KMS-11 (cell line): ENCODE measurements at regions not wholly inside any gene's neighbourhood (a gene's known extent, or its start where the extent isn't known, plus 50 kb on each side); places are given as distances from the start of the nearest gene placed in this dataset.

ENCODE experiments used
- H2AFZ ChIP-seq: fragments of 200-600 bp; sonication (generic); 2 replicates; pipeline ENCODE4 v1.6.1; 2016; ENCODE audit warnings: antibody characterized with exemption, mixed run types, low read depth
- H3K27ac ChIP-seq: fragments of 200-600 bp; sonication (generic); 2 replicates; pipeline ENCODE4 v1.6.1; 2016; ENCODE audit warnings: mild to moderate bottlenecking, mixed run types
- H3K27me3 ChIP-seq: fragments of 200-600 bp; sonication (generic); 2 replicates; pipeline ENCODE4 v1.6.1; 2017; ENCODE audit warnings: mild to moderate bottlenecking, low read depth, mixed run types, moderate library complexity; ENCODE audit not compliant: insufficient read depth
- H3K36me3 ChIP-seq: fragments of 200-600 bp; sonication (generic); 2 replicates; pipeline ENCODE4 v1.6.1; 2017; ENCODE audit warnings: mild to moderate bottlenecking, mixed run types; ENCODE audit not compliant: insufficient read depth
- H3K4me1 ChIP-seq: fragments of 200-600 bp; sonication (generic); 2 replicates; pipeline ENCODE4 v1.6.1; 2016; ENCODE audit warnings: mild to moderate bottlenecking, low read depth, mixed run types; ENCODE audit not compliant: poor library complexity, severe bottlenecking
- H3K4me2 ChIP-seq: fragments of 200-600 bp; sonication (generic); 2 replicates; pipeline ENCODE4 v1.7.0; 2016; ENCODE audit warnings: mild to moderate bottlenecking, mixed run types
- H3K4me3 ChIP-seq: fragments of 200-600 bp; sonication (generic); IDR thresholded peaks from 2 replicates; pipeline ENCODE4 v1.6.1; 2017; ENCODE audit warnings: low read depth, low read length, mixed read lengths; ENCODE audit not compliant: insufficient read depth
- H3K79me2 ChIP-seq: fragments of 200-600 bp; sonication (generic); 2 replicates; pipeline ENCODE4 v1.6.1; 2016; ENCODE audit warnings: low read depth, mixed run types; ENCODE audit not compliant: insufficient read depth
- H3K9ac ChIP-seq: fragments of 200-600 bp; sonication (generic); 2 replicates; pipeline ENCODE4 v1.6.1; 2016; ENCODE audit warnings: mild to moderate bottlenecking, mixed run types
- H4K20me1 ChIP-seq: fragments of 200-600 bp; sonication (generic); 2 replicates; pipeline ENCODE4 v1.6.1; 2016; ENCODE audit warnings: mild to moderate bottlenecking, mixed run types; ENCODE audit not compliant: insufficient read depth
- TF ChIP-seq, protein P1 (sequence below): fragments of 200-600 bp; sonication (generic); conservative IDR thresholded peaks from 2 replicates; pipeline ENCODE4 v1.6.1; 2017; ENCODE audit warnings: low read depth, mild to moderate bottlenecking, antibody characterized with exemption, low read length, moderate library complexity, mixed read lengths

DNA sequence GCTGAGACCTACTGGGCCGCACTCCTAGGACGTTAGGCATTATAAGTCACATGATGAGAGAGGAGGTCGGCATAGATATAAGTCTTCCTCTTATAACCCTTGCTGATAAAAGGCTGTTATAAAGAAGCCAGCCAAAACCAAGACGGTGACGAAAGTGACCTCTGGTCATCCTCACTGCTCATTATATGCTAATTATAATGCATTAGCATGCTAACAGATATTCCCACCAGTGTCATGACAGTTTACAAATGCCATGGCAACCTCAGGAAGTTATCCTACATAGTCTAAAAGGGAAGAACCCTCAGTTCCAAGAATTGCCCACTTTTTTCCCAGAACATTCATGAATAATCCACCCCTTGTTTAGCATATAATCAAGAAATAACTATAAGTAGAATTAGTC is 222.4 kb downstream of the TLE1 start:
- H3K36me3 ChIP-seq = no peaks in the 10 kb centered on the region
- no peaks in the 10 kb centered on the region for H4K20me1 ChIP-seq
- H3K4me2 ChIP-seq = no peak overlapping the region
- H3K4me3 ChIP-seq = no peak overlapping the region
- TF ChIP-seq, protein P1, sequence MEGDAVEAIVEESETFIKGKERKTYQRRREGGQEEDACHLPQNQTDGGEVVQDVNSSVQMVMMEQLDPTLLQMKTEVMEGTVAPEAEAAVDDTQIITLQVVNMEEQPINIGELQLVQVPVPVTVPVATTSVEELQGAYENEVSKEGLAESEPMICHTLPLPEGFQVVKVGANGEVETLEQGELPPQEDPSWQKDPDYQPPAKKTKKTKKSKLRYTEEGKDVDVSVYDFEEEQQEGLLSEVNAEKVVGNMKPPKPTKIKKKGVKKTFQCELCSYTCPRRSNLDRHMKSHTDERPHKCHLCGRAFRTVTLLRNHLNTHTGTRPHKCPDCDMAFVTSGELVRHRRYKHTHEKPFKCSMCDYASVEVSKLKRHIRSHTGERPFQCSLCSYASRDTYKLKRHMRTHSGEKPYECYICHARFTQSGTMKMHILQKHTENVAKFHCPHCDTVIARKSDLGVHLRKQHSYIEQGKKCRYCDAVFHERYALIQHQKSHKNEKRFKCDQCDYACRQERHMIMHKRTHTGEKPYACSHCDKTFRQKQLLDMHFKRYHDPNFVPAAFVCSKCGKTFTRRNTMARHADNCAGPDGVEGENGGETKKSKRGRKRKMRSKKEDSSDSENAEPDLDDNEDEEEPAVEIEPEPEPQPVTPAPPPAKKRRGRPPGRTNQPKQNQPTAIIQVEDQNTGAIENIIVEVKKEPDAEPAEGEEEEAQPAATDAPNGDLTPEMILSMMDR = no peak
- no peak overlapping the region for H3K9ac ChIP-seq
- H3K4me1 ChIP-seq = no peaks in the 10 kb centered on the region
- no peak overlapping the region for H3K27ac ChIP-seq
- H3K79me2 ChIP-seq = no peaks in the 10 kb centered on the region
- H3K27me3 ChIP-seq = no peaks in the 10 kb centered on the region
- H2AFZ ChIP-seq = no peak overlapping the region

GRCh38 chr9:81465468-81466011 is 223.8 kb downstream of the TLE1 start:
- Histone ChIP-seq H2AFZ (no peak overlapping the region), H4K20me1 (no peaks in the 10 kb centered on the region), H3K4me2 (no peak overlapping the region), H3K79me2 (no peaks in the 10 kb centered on the region), H3K27ac (no peak overlapping the region), H3K27me3 (no peaks in the 10 kb centered on the region), H3K4me3 (no peak overlapping the region), H3K4me1 (no peaks in the 10 kb centered on the region), H3K36me3 (no peaks in the 10 kb centered on the region), H3K9ac (no peak overlapping the region)
- TF ChIP-seq, protein P1 = no peak

DNA sequence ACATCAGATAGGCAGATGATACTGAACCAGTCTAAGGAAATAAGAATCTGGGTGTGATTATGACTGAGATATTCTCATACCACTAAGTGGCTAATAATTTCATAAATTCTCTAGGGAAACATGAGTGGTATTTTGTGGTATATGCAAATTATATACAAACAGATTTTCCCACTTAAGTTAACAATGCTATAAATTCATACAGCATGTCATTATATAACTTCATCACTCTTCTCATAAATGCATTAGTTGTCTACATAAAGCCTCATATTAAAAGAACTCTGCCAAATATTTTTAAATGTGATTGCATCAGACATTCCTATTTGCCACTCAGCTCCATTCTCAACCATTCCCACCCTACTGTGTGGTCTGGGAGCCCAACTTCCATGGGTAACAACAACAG is 226.5 kb downstream of the TLE1 start:
- Histone ChIP-seq H3K4me3 (no peak overlapping the region), H3K4me1 (no peaks in the 10 kb centered on the region), H4K20me1 (no peaks in the 10 kb centered on the region), H3K9ac (no peak overlapping the region), H3K4me2 (no peak overlapping the region), H3K27me3 (no peaks in the 10 kb centered on the region), H3K27ac (no peak overlapping the region), H3K79me2 (no peaks in the 10 kb centered on the region), H2AFZ (no peak overlapping the region), H3K36me3 (no peaks in the 10 kb centered on the region)
- TF ChIP-seq, protein P1 = no peak

DNA sequence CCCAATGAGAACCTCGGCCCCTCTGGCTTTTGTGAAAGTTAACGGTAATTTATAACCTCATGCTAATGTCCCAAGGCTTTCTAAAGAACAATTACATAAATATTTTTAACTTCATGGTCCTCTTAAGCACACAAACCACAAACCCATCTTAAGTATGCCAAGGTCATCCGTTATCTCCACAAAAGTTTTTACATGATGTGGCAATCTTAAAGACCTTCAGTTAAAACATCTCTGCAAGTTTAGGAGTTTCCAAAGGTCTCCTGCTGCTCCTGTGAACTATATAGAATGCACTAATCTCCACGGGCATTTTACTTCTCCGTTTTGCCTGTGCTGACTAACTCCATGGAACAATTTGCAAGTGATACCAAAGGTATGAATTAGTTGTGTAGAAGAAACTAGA is 228.2 kb downstream of the TLE1 start:
- Histone ChIP-seq H3K4me2 (no peak overlapping the region), H3K27me3 (no peaks in the 10 kb centered on the region), H3K27ac (no peak overlapping the region), H4K20me1 (no peaks in the 10 kb centered on the region), H3K36me3 (no peaks in the 10 kb centered on the region), H3K79me2 (no peaks in the 10 kb centered on the region), H2AFZ (no peak overlapping the region), H3K4me3 (no peak overlapping the region), H3K4me1 (no peaks in the 10 kb centered on the region), H3K9ac (no peak overlapping the region)
- TF ChIP-seq, protein P1 = no peak
